B cell (primary cell): ENCODE measurements at regions not wholly inside any gene's neighbourhood (a gene's known extent, or its start where the extent isn't known, plus 50 kb on each side); places are given as distances from the start of the nearest gene placed in this dataset.

Experiments used
- ATAC-seq: fragments of 200-7000 bp; cut with Tn5 transposase; one replicate; pipeline ENCODE4 v1.10.0; 2021; ENCODE audit warnings: low read depth, mild to moderate bottlenecking, moderate number of reproducible peaks, moderate library complexity
- CTCF ChIA-PET: fragments of 350-600 bp; sonication (Branson Sonifier 250); formaldehyde crosslinking; loops from one replicate; lab custom pipeline; 2021; ENCODE audit warnings: antibody characterized with exemption, inconsistent platforms; lab: Charles Lee
- POLR2A ChIA-PET: fragments of 350-600 bp; sonication (Branson Sonifier 250); formaldehyde crosslinking; loops from one replicate; lab custom pipeline; 2021; ENCODE audit warnings: antibody characterized with exemption; lab: Charles Lee
- DNase-seq: peaks from one replicate; pipeline ENCODE4 v3.0.0; 2013
- H2AFZ ChIP-seq: 2 replicates; pipeline ENCODE4 v1.6.1; 2012; ENCODE audit warnings: mild to moderate bottlenecking, low read depth, low read length; ENCODE audit not compliant: insufficient read depth, poor library complexity, severe bottlenecking
- H3K27ac ChIP-seq, 2 donors: 1 replicate in 1 of 2; 2 replicates in 1 of 2; pipeline ENCODE4 v1.5.1; 2012 to 2013; ENCODE audit warnings: low read length in 2 of 2, mild to moderate bottlenecking in 2 of 2, moderate library complexity in 1 of 2
- H3K27me3 ChIP-seq, 4 experiments: fragments of 200-600 bp in 1 of 4; sonication (generic) in 1 of 4; replicated peaks in 1 of 4; 1 replicate in 2 of 4; 2 replicates in 2 of 4; pipeline versions ENCODE4 v1.6.1 to v1.7.0; 2013 to 2016; ENCODE audit warnings: low read length in 3 of 4, mild to moderate bottlenecking in 2 of 4, mixed read lengths in 1 of 4, moderate library complexity in 1 of 4; ENCODE audit not compliant: insufficient read depth in 4 of 4, control insufficient read depth in 3 of 4; ENCODE audit errors: control extremely low read depth in 1 of 4
- H3K36me3 ChIP-seq, 2 experiments: replicated peaks in 1 of 2; 1 replicate in 1 of 2; 2 replicates in 1 of 2; pipeline versions ENCODE4 v1.6.1 to v1.7.1; 2013; ENCODE audit warnings: low read length in 1 of 2; ENCODE audit not compliant: insufficient read depth in 2 of 2, control insufficient read depth in 1 of 2; ENCODE audit errors: control extremely low read depth in 1 of 2, extremely low read depth in 1 of 2
- H3K4me1 ChIP-seq, 2 donors: fragments of 200-600 bp in 1 of 2; sonication (generic) in 1 of 2; 1 replicate in 1 of 2; 2 replicates in 1 of 2; pipeline versions ENCODE4 v1.5.1 to v1.6.1; 2013 to 2017; ENCODE audit warnings: low read length in 2 of 2; ENCODE audit not compliant: control insufficient read depth in 2 of 2, insufficient read depth in 2 of 2
- H3K4me2 ChIP-seq: replicated peaks from 2 replicates; pipeline ENCODE3; 2012; ENCODE audit warnings: mild to moderate bottlenecking, low read depth, low read length; ENCODE audit not compliant: poor library complexity, severe bottlenecking
- H3K4me3 ChIP-seq, 5 experiments: fragments of 200-600 bp in 1 of 5; sonication (generic) in 1 of 5; 1 replicate in 3 of 5; 2 replicates in 2 of 5; pipeline versions ENCODE4 v1.5.1 to v1.7.0; 2011 to 2016; ENCODE audit warnings: low read length in 4 of 5, mild to moderate bottlenecking in 4 of 5, low read depth in 2 of 5, control low read depth in 1 of 5, moderate library complexity in 1 of 5; ENCODE audit not compliant: insufficient read depth in 1 of 5; ENCODE audit errors: control extremely low read depth in 1 of 5, extremely low read depth in 1 of 5
- H3K79me2 ChIP-seq: fragments of 200-600 bp; sonication (generic); one replicate; pipeline ENCODE4 v1.6.0; 2016; ENCODE audit warnings: low read length; ENCODE audit not compliant: control insufficient read depth, insufficient read depth
- H3K9ac ChIP-seq: fragments of 200-600 bp; sonication (generic); 2 replicates; pipeline ENCODE4 v1.6.1; 2017; ENCODE audit warnings: mild to moderate bottlenecking, low read length, moderate library complexity
- H3K9me3 ChIP-seq, 3 donors: one replicate each; pipeline versions ENCODE4 v1.6.1 to v1.7.1; 2013; ENCODE audit warnings: low read length in 2 of 3; ENCODE audit not compliant: control insufficient read depth in 2 of 3, insufficient read depth in 1 of 3; ENCODE audit errors: control extremely low read depth in 1 of 3
- H4K20me1 ChIP-seq: 2 replicates; pipeline ENCODE4 v1.6.0; 2012; ENCODE audit warnings: mild to moderate bottlenecking, low read length; ENCODE audit not compliant: insufficient read depth, control insufficient read depth, poor library complexity, severe bottlenecking
- H3K27ac Mint-ChIP-seq: one replicate; pipeline ENCODE4 v1.8.0; 2021; ENCODE audit warnings: mixed read lengths
- H3K27me3 Mint-ChIP-seq: one replicate; pipeline ENCODE4 v1.8.0; 2021; ENCODE audit warnings: mixed read lengths
- H3K4me1 Mint-ChIP-seq: one replicate; pipeline ENCODE4 v1.8.0; 2021; ENCODE audit warnings: mixed read lengths
- H3K4me3 Mint-ChIP-seq: one replicate; pipeline ENCODE4 v1.8.0; 2021; ENCODE audit warnings: mixed read lengths
- H3K9me3 Mint-ChIP-seq: one replicate; pipeline ENCODE4 v1.8.0; 2022; ENCODE audit warnings: mixed read lengths; ENCODE audit not compliant: insufficient read depth
- CTCF ChIP-seq: fragments of 200-600 bp; IDR thresholded peaks from one replicate; pipeline ENCODE4 v1.8.0; 2022; ENCODE audit warnings: antibody characterized with exemption, mild to moderate bottlenecking
- EZH2 ChIP-seq: IDR thresholded peaks from 2 replicates; pipeline ENCODE4 v1.6.1; 2012; ENCODE audit warnings: borderline replicate concordance, low read depth, mild to moderate bottlenecking, moderate library complexity, low read length; ENCODE audit not compliant: insufficient read depth, poor library complexity, severe bottlenecking
- WGBS: methylation state at CpG from one replicate; pipeline ENCODE4 v1.1.5; 2013; ENCODE audit warnings: missing lambda C conversion rate; ENCODE audit not compliant: insufficient coverage; 5-methylcytosine and 5-hydroxymethylcytosine counted together
- intact Hi-C: fragments of 100-400 bp; cut with micrococcal nuclease; formaldehyde crosslinking; loops from one replicate; pipeline ENCODE4 v1.10.0; 2022

DNA sequence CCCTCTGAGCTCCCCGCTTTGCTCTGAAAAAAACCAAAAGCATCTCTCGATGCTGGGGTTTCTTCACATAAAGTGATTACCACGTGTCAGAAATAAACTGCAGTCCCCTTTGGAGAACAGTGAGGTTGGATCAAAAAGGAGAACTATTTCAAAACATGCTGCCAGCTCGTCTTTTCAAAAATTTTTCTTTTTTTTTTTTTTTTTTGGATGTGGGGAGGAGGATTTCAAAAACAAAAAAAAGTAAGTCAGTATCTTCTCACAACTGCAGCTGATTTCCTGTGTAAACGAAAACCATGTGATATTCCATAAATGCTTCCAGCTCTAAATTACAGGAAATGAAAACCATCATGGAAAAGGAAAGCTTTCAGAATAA lies 155.0 kb upstream of the LYZL2 start:
- POLR2A ChIA-PET = no interaction called here

More for the DNA sequence above, 155.0 kb upstream of the LYZL2 start:
- WGBS = 10% methylated on average over 2 of the region's 5 CpGs
- no peak for DNase-seq
- Histone ChIP-seq H3K9ac (peak overlapping the region; percentile 64), H3K27ac (peak overlapping the region in 1 of 2 donors; percentile 38), H3K4me1 (peaks cover 0 to 16% of the 10 kb centered on the region in 2 donors), H3K27me3 (peaks cover 0 to 13% (median 4%) of the 10 kb centered on the region in 4 experiments), H3K9me3 (no peaks in the 10 kb centered on the region), H4K20me1 (no peaks in the 10 kb centered on the region), H3K4me3 (peak overlapping the region; percentile 42 to 80 (median 63)), H3K79me2 (no peaks in the 10 kb centered on the region), H2AFZ (peak overlapping the region; percentile 97), H3K36me3 (no peaks in the 10 kb centered on the region), H3K4me2 (peak overlapping the region; percentile 92)
- CTCF ChIA-PET = interaction anchor here (0.7 to 4.6 kb wide), 17 partner anchors 10 to 1206 kb away, joined by 3 to 90 read pairs (median 4); partner anchors contain the start of gene ZNF438
- H3K4me1 Mint-ChIP-seq = peaks cover 11% of the 10 kb centered on the region
- H3K27ac Mint-ChIP-seq = no peak overlapping the region
- peak overlapping the region; percentile 77 for H3K4me3 Mint-ChIP-seq
- TF ChIP-seq EZH2 (no peak), CTCF (no peak)
- ATAC-seq = no peak
- peaks cover 8% of the 10 kb centered on the region for H3K27me3 Mint-ChIP-seq
- intact Hi-C loops = loop anchor here (1.0 to 5.0 kb wide), 4 partner anchors 97 to 986 kb away; partner anchors contain the start of gene ZNF438
- no peaks in the 10 kb centered on the region for H3K9me3 Mint-ChIP-seq
